ENCODE measurements at regions not wholly inside any gene's neighbourhood (a gene's known extent, or its start where the extent isn't known, plus 50 kb on each side); places are given as distances from the start of the nearest gene placed in this dataset.

GRCh38 chr2:64819361-64819760 is 165.6 kb upstream of the SERTAD2 start:
- ATAC-seq (replicated peaks in 1 of 4), result no peak
- CTCF ChIA-PET, result interaction anchor here (0.5 to 1.5 kb wide), 6 partner anchors 14 to 305 kb away, joined by 3 to 6 read pairs (median 3); no protein-coding TSS in a partner anchor

GRCh38 chr2:64819774-64820688 is 166.3 kb upstream of the SERTAD2 start:
- H3K27ac Mint-ChIP-seq, result peak overlapping the region; percentile 94 to 96
- H3K4me3 Mint-ChIP-seq, result peak overlapping the region; percentile 57 to 66 (median 63)
- H3K27me3 Mint-ChIP-seq, result no peaks in the 10 kb centered on the region
- Histone ChIP-seq H3K4me1 (ENCODE audit: control insufficient read depth in 1 of 2, extremely low read depth in 1 of 2, insufficient read depth in 2 of 2, low read length in 2 of 2) (peaks cover 17 to 24% of the 10 kb centered on the region in 2 experiments), H3K27me3 (replicated peaks in 1 of 2; ENCODE audit: control insufficient read depth in 2 of 2, extremely low read depth in 1 of 2, insufficient read depth in 2 of 2, low read length in 1 of 2) (no peaks in the 10 kb centered on the region), H3K9me3 (no peaks in the 10 kb centered on the region), H3K36me3 (ENCODE audit: control insufficient read depth in 2 of 2, extremely low read depth in 1 of 2, insufficient read depth in 1 of 2, low read length in 1 of 2) (no peaks in the 10 kb centered on the region), H3K4me3 (ENCODE audit: control insufficient read depth in 1 of 2, extremely low read depth in 1 of 2, low read length in 1 of 2) (peak overlapping the region in 1 of 2 donors; percentile 5), H3K27ac (ENCODE audit: low read length) (peak overlapping the region; percentile 81)
- no peaks in the 10 kb centered on the region for H3K9me3 Mint-ChIP-seq
- peaks cover 23 to 33% (median 28%) of the 10 kb centered on the region in 3 donors for H3K4me1 Mint-ChIP-seq
- peak; percentile 99 for ATAC-seq (replicated peaks in 1 of 4)
- no peaks in the 10 kb centered on the region for H3K36me3 Mint-ChIP-seq
- WGBS (ENCODE audit: insufficient coverage), result 9% methylated on average over 4 of the region's 11 CpGs
- POLR2A ChIA-PET, result interaction anchor here (0.5 to 1.0 kb wide), 4 partner anchors 12 to 607 kb away, joined by 3 to 12 read pairs (median 4); no protein-coding TSS in a partner anchor
- peak; percentile 14 to 89 (median 65) for DNase-seq
- CTCF ChIA-PET, result interaction anchor here (0.5 to 2.2 kb wide), 14 partner anchors 10 to 305 kb away, joined by 3 to 10 read pairs (median 3); no protein-coding TSS in a partner anchor

More at GRCh38 chr2:64819361-64819760, 165.6 kb upstream of the SERTAD2 start:
- Mint-ChIP-seq H3K4me1 (peaks cover 23 to 33% (median 28%) of the 10 kb centered on the region in 3 donors), H3K9me3 (no peaks in the 10 kb centered on the region), H3K27ac (peak overlapping the region; percentile 94 to 96), H3K27me3 (no peaks in the 10 kb centered on the region), H3K36me3 (no peaks in the 10 kb centered on the region), H3K4me3 (peak overlapping the region; percentile 46 to 63 (median 57))
- H3K4me3 ChIP-seq (ENCODE audit: control insufficient read depth in 1 of 2, extremely low read depth in 1 of 2, low read length in 1 of 2), result no peak overlapping the region
- POLR2A ChIA-PET, result interaction anchor here in 1 of 2 donors (0.6 to 1.0 kb wide), 2 partner anchors 12 to 69 kb away, joined by 3 to 4 read pairs; no protein-coding TSS in a partner anchor
- no peaks in the 10 kb centered on the region for H3K27me3 ChIP-seq (replicated peaks in 1 of 2; ENCODE audit: control insufficient read depth in 2 of 2, extremely low read depth in 1 of 2, insufficient read depth in 2 of 2, low read length in 1 of 2)
- no peak for DNase-seq
- H3K9me3 ChIP-seq, result no peaks in the 10 kb centered on the region
- no CpG with 5 or more reads among the region's 2 CpGs for WGBS (ENCODE audit: insufficient coverage)
- H3K36me3 ChIP-seq (ENCODE audit: control insufficient read depth in 2 of 2, extremely low read depth in 1 of 2, insufficient read depth in 1 of 2, low read length in 1 of 2), result no peaks in the 10 kb centered on the region
- peaks cover 17 to 24% of the 10 kb centered on the region in 2 experiments for H3K4me1 ChIP-seq (ENCODE audit: control insufficient read depth in 1 of 2, extremely low read depth in 1 of 2, insufficient read depth in 2 of 2, low read length in 2 of 2)
- peak overlapping the region; percentile 81 for H3K27ac ChIP-seq (ENCODE audit: low read length)

DNA sequence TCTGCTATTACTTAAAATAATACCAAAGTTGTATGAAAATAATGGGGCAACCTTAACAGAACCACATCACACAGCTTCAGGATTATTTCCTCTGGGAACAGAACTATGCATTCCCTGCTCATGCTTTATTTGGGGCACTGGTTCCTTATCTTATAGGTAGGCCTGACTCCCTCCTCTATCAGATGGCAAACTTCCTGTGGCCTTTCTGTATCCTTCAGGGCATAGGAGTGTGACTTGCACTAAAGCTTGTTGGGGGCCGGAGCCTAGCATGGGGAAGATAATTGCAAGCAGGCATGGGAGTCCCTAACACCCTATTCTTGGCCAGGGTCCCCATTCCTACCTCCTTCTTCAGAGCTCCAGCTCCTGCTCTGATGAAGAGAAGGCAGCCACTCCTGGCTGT is 167.2 kb upstream of the SERTAD2 start:
- H3K27me3 ChIP-seq (replicated peaks in 1 of 2; ENCODE audit: control insufficient read depth in 2 of 2, extremely low read depth in 1 of 2, insufficient read depth in 2 of 2, low read length in 1 of 2), result no peaks in the 10 kb centered on the region
- ATAC-seq (replicated peaks in 1 of 4), result no peak
- no peak overlapping the region for H3K4me3 Mint-ChIP-seq
- no CpG with 5 or more reads among the region's 1 CpG for WGBS (ENCODE audit: insufficient coverage)
- no peak overlapping the region for H3K4me3 ChIP-seq (ENCODE audit: control insufficient read depth in 1 of 2, extremely low read depth in 1 of 2, low read length in 1 of 2)
- H3K27ac ChIP-seq (ENCODE audit: low read length), result peak overlapping the region; percentile 81
- H3K36me3 Mint-ChIP-seq, result no peaks in the 10 kb centered on the region
- POLR2A ChIA-PET, result interaction anchor here in 1 of 2 donors (0.5 to 0.7 kb wide), 2 partner anchors 74 to 755 kb away, joined by 3 read pairs; no protein-coding TSS in a partner anchor
- peaks cover 17 to 24% of the 10 kb centered on the region in 2 experiments for H3K4me1 ChIP-seq (ENCODE audit: control insufficient read depth in 1 of 2, extremely low read depth in 1 of 2, insufficient read depth in 2 of 2, low read length in 2 of 2)
- H3K27ac Mint-ChIP-seq, result peak overlapping the region; percentile 21 to 94
- peaks cover 23 to 33% (median 28%) of the 10 kb centered on the region in 3 donors for H3K4me1 Mint-ChIP-seq
- H3K9me3 Mint-ChIP-seq, result no peaks in the 10 kb centered on the region
- H3K9me3 ChIP-seq, result no peaks in the 10 kb centered on the region
- CTCF ChIA-PET, result interaction anchor here (1.0 to 2.2 kb wide), 5 partner anchors 10 to 175 kb away, joined by 3 to 10 read pairs (median 3); no protein-coding TSS in a partner anchor
- no peaks in the 10 kb centered on the region for H3K36me3 ChIP-seq (ENCODE audit: control insufficient read depth in 2 of 2, extremely low read depth in 1 of 2, insufficient read depth in 1 of 2, low read length in 1 of 2)
- H3K27me3 Mint-ChIP-seq, result no peaks in the 10 kb centered on the region
- no peak for DNase-seq

GRCh38 chr2:64823794-64824193 is 165.4 kb upstream of the SLC1A4 start:
- Histone ChIP-seq H3K27ac (ENCODE audit: low read length) (no peak overlapping the region), H3K36me3 (ENCODE audit: control insufficient read depth in 2 of 2, extremely low read depth in 1 of 2, insufficient read depth in 1 of 2, low read length in 1 of 2) (no peaks in the 10 kb centered on the region), H3K4me3 (ENCODE audit: control insufficient read depth in 1 of 2, extremely low read depth in 1 of 2, low read length in 1 of 2) (no peak overlapping the region), H3K27me3 (replicated peaks in 1 of 2; ENCODE audit: control insufficient read depth in 2 of 2, extremely low read depth in 1 of 2, insufficient read depth in 2 of 2, low read length in 1 of 2) (no peaks in the 10 kb centered on the region), H3K4me1 (ENCODE audit: control insufficient read depth in 1 of 2, extremely low read depth in 1 of 2, insufficient read depth in 2 of 2, low read length in 2 of 2) (peaks cover 12 to 16% of the 10 kb centered on the region in 2 experiments), H3K9me3 (no peaks in the 10 kb centered on the region)
- Mint-ChIP-seq H3K27ac (no peak overlapping the region), H3K27me3 (no peaks in the 10 kb centered on the region), H3K36me3 (no peaks in the 10 kb centered on the region), H3K4me3 (no peak overlapping the region), H3K4me1 (peaks cover 18 to 25% (median 22%) of the 10 kb centered on the region in 3 donors), H3K9me3 (no peaks in the 10 kb centered on the region)
- ChIA-PET POLR2A (no interaction called here), CTCF (interaction anchor here in 1 of 2 donors (0.9 to 2.0 kb wide), 2 partner anchors 9 to 177 kb away, joined by 3 to 12 read pairs; no protein-coding TSS in a partner anchor)
- no peak for DNase-seq
- no peak for ATAC-seq (replicated peaks in 1 of 4)
- WGBS (ENCODE audit: insufficient coverage), result 89% methylated on average over 5 of the region's 5 CpGs

GRCh38 chr2:64825831-64826491 is 163.2 kb upstream of the SLC1A4 start:
- Mint-ChIP-seq H3K27ac (no peak overlapping the region), H3K36me3 (no peaks in the 10 kb centered on the region), H3K27me3 (no peaks in the 10 kb centered on the region), H3K9me3 (no peaks in the 10 kb centered on the region), H3K4me1 (peaks cover 2 to 9% (median 4%) of the 10 kb centered on the region in 3 donors), H3K4me3 (no peak overlapping the region)
- H3K4me3 ChIP-seq (ENCODE audit: control insufficient read depth in 1 of 2, extremely low read depth in 1 of 2, low read length in 1 of 2), result no peak overlapping the region
- no CpG with 5 or more reads among the region's 4 CpGs for WGBS (ENCODE audit: insufficient coverage)
- ChIA-PET POLR2A (no interaction called here), CTCF (interaction anchor here in 1 of 2 donors (0.6 to 0.8 kb wide), 2 partner anchors 173 to 406 kb away, joined by 3 read pairs; partner anchors contain the start of gene SERTAD2)
- H3K4me1 ChIP-seq (ENCODE audit: control insufficient read depth in 1 of 2, extremely low read depth in 1 of 2, insufficient read depth in 2 of 2, low read length in 2 of 2), result peaks cover 0 to 2% of the 10 kb centered on the region in 2 experiments
- H3K9me3 ChIP-seq, result no peaks in the 10 kb centered on the region
- no peak for ATAC-seq (replicated peaks in 1 of 4)
- no peak for DNase-seq
- no peak overlapping the region for H3K27ac ChIP-seq (ENCODE audit: low read length)
- no peaks in the 10 kb centered on the region for H3K27me3 ChIP-seq (replicated peaks in 1 of 2; ENCODE audit: control insufficient read depth in 2 of 2, extremely low read depth in 1 of 2, insufficient read depth in 2 of 2, low read length in 1 of 2)
- no peaks in the 10 kb centered on the region for H3K36me3 ChIP-seq (ENCODE audit: control insufficient read depth in 2 of 2, extremely low read depth in 1 of 2, insufficient read depth in 1 of 2, low read length in 1 of 2)

GRCh38 chr2:64826703-64827102 is 162.5 kb upstream of the SLC1A4 start:
- no peak overlapping the region for H3K4me3 ChIP-seq (ENCODE audit: control insufficient read depth in 1 of 2, extremely low read depth in 1 of 2, low read length in 1 of 2)
- peaks cover 0 to 9% of the 10 kb centered on the region in 2 experiments for H3K4me1 ChIP-seq (ENCODE audit: control insufficient read depth in 1 of 2, extremely low read depth in 1 of 2, insufficient read depth in 2 of 2, low read length in 2 of 2)
- no peaks in the 10 kb centered on the region for H3K9me3 Mint-ChIP-seq
- ChIA-PET CTCF (interaction anchor here in 1 of 2 donors (1.6 kb wide), 1 partner anchor 172 kb away, joined by 5 read pairs; the partner anchor contains the start of gene SERTAD2), POLR2A (no interaction called here)
- 100% methylated on average over 1 of the region's 2 CpGs for WGBS (ENCODE audit: insufficient coverage)
- DNase-seq (no peak), ATAC-seq (replicated peaks in 1 of 4) (no peak)
- no peaks in the 10 kb centered on the region for H3K27me3 Mint-ChIP-seq
- no peaks in the 10 kb centered on the region for H3K27me3 ChIP-seq (replicated peaks in 1 of 2; ENCODE audit: control insufficient read depth in 2 of 2, extremely low read depth in 1 of 2, insufficient read depth in 2 of 2, low read length in 1 of 2)
- H3K27ac Mint-ChIP-seq, result no peak overlapping the region
- H3K9me3 ChIP-seq, result no peaks in the 10 kb centered on the region
- H3K4me3 Mint-ChIP-seq, result no peak overlapping the region
- no peak overlapping the region for H3K27ac ChIP-seq (ENCODE audit: low read length)
- no peaks in the 10 kb centered on the region for H3K36me3 ChIP-seq (ENCODE audit: control insufficient read depth in 2 of 2, extremely low read depth in 1 of 2, insufficient read depth in 1 of 2, low read length in 1 of 2)
- peaks cover 9% of the 10 kb centered on the region in 3 donors for H3K4me1 Mint-ChIP-seq
- no peaks in the 10 kb centered on the region for H3K36me3 Mint-ChIP-seq

Measured in T-cell (primary cell).